ENCODE measurements at regions not wholly inside any gene's neighbourhood (a gene's known extent, or its start where the extent isn't known, plus 50 kb on each side); places are given as distances from the start of the nearest gene placed in this dataset.
"Not testable (repeated sequence)": the region's sequence is repeated elsewhere in the genome, so short reads cannot be mapped to it uniquely, and the experiment has no call there.

GRCh38 chr15:20105011-20105990 lies 436.3 kb downstream of the GOLGA6L6 start:
- FAIRE-seq; DNase-seq (ENCODE audit: low spot score): not testable (repeated sequence)

DNA sequence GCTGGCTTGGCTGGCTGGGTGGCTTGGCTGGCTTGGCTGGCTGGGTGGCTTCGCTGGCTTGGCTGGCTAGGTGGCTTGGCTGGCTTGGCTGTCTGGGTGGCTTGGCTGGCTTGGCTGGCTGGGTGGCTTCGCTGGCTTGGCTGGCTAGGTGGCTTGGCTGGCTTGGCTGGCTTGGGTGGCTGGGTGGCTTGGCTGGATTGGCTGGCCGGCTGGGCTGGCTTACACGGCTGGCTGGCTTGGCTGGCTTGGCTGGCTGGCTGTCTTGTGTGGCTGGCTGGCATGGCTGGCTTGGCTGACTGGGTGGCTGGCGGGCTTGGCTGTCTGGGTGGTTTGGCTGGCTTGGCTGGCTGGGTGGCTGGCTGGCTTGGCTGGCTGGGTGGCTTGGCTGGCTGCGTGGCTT lies 437.0 kb downstream of the GOLGA6L6 start:
- FAIRE-seq; DNase-seq (ENCODE audit: low spot score): not testable (repeated sequence)

GRCh38 chr15:20102862-20103261 lies 438.7 kb downstream of the GOLGA6L6 start:
- not testable (repeated sequence) for DNase-seq (ENCODE audit: low spot score); FAIRE-seq

DNA sequence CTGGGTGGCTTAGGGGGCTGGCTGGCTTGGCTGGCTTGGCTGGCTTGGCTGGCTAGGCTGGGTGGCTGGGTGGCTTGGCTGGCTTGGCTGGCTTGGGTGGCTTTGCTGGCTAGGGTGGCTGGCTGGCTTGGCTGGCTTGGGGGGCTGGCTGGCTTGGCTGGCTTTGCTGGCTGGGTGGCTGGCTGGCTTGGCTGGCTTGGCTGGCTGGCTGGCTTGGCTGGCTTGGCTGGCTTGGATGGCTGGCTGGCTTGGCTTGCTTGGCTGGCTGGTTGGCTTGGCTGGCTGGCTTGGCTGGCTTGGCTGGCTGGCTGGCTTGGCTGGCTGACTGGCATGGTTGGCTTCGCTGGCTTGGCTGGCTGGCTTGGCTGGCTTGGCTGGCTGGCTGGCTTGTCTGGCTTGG lies 439.4 kb downstream of the GOLGA6L6 start:
- not testable (repeated sequence) for DNase-seq (ENCODE audit: low spot score); FAIRE-seq

GRCh38 chr15:20101281-20101680 lies 440.3 kb downstream of the GOLGA6L6 start:
- DNase-seq (ENCODE audit: low spot score); FAIRE-seq: not testable (repeated sequence)

- DNase-seq (ENCODE audit: low spot score); FAIRE-seq: not testable (repeated sequence)
Observed at GRCh38 chr15:20100604-20101270, 440.9 kb downstream of the GOLGA6L6 start.

- DNase-seq (ENCODE audit: low spot score); FAIRE-seq: not testable (repeated sequence)
Observed at GRCh38 chr15:20095699-20096303, 445.8 kb downstream of the GOLGA6L6 start.

GRCh38 chr15:20089541-20089940 lies 452.1 kb downstream of the GOLGA6L6 start:
- not testable (repeated sequence) for FAIRE-seq; DNase-seq (ENCODE audit: low spot score)

DNA sequence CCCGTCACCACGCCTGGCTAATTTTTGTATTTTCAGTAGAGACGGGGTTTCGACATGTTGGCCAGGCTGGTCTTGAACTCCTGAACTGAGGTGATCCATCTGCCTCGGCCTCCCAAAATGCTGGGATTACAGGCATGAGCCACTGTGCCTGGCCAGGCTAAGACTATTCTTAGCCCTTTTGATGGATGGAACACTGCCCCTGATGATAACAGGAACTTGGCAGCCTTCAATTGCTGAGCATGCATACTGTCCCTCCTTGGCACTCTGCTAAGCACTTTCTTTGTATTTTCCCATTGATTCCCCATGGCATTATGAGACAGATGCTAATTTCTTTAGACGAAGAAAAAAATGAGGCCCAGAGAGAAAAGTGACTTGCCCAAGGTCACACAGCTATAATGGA lies 457.6 kb downstream of the GOLGA6L6 start:
- FAIRE-seq = not testable (repeated sequence)

DNA sequence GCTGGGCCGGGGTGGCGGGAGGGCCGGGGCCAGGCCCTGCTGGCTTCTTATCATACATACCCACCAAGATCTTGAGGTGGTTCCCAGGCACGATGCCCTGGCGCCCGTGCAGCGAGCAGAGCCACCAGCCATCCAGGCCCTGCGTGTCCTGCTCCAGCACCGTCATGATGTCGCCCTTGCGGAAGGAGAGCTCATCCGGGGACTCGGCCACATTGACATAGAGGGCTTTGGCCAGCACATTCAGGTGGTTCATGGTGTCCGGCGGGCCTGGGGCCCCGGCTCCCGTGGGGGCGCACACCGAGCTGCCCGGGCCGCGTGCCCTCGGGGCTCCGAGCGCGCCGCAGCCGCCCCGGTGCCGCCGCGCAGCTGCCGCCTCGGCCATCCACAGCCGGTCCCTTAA lies 467.5 kb downstream of the GOLGA6L6 start:
- DNase-seq (ENCODE audit: low spot score); FAIRE-seq: not testable (repeated sequence)

More for the DNA sequence above, 457.6 kb downstream of the GOLGA6L6 start:
- DNase-seq (ENCODE audit: low spot score) = not testable (repeated sequence)

- FAIRE-seq; DNase-seq (ENCODE audit: low spot score): not testable (repeated sequence)
Observed at GRCh38 chr15:20069043-20069442, 472.6 kb downstream of the GOLGA6L6 start.

DNA sequence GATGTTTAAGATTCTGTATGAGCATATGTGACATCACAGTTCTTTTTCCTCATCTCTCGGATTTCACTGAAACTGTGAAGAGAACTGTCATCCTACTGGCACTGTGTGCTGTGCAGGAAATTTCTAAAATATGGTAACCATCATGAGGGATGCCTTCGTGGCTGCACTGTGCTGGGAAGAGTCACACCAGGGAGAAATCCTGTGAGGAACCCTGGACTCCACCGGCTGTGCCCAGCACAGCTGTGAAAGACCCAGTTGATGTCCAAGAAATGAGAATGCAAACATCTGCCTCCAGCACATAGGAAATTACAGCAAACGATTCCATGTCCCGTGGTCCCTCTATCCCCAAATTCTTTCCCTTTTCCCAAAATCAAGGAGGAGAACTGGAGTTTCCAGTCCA lies 475.4 kb downstream of the GOLGA6L6 start:
- not testable (repeated sequence) for DNase-seq (ENCODE audit: low spot score); FAIRE-seq

- not testable (repeated sequence) for FAIRE-seq; DNase-seq (ENCODE audit: low spot score)
Observed at GRCh38 chr15:20065508-20065907, 476.1 kb downstream of the GOLGA6L6 start.

GRCh38 chr15:20063167-20063566 lies 478.4 kb downstream of the GOLGA6L6 start:
- FAIRE-seq; DNase-seq (ENCODE audit: low spot score): not testable (repeated sequence)

DNA sequence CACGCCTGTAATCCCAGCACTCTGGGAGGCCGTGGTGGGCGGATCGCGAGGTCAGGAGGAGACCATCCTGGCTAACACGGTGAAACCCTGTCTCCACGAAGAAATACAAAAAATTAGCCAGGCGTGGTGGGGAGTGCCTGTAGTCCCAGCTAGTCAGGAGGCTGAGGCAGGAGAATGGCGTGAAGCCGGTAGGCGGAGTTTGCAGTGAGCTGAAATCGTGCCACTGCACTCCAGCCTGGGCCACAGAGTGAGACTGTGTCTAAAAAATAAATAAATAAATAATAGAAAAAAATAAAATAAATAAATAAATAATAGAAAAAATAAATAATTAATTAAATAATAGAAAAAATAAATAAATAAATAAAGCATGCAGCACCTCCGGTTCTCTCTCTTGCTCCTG lies 480.8 kb downstream of the GOLGA6L6 start:
- not testable (repeated sequence) for FAIRE-seq; DNase-seq (ENCODE audit: low spot score)

GRCh38 chr15:20056871-20057270 lies 484.7 kb downstream of the GOLGA6L6 start:
- FAIRE-seq; DNase-seq (ENCODE audit: low spot score): not testable (repeated sequence)

DNA sequence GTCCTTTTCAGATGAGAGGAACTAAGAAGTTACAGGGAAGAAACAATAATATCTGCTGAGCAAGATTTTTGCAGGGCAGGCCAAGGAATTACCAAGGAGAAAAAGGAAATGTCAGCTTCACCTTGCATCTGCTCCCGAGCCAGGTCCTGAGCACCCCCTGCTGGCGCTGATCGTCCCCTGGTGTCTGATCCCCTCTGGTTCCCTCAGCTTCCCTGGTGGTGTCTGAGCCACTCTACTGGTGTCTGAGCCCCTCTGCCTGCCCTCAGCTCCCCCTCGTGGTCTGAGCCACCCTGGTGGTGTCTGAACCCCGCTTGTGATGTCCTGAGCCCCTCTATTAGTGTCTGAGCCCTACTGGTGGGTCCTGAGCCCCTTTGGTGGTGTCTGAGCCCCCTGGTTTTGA lies 485.7 kb downstream of the GOLGA6L6 start:
- FAIRE-seq; DNase-seq (ENCODE audit: low spot score): not testable (repeated sequence)

GRCh38 chr15:20048189-20048588 lies 493.4 kb downstream of the GOLGA6L6 start:
- not testable (repeated sequence) for FAIRE-seq; DNase-seq (ENCODE audit: low spot score)

- DNase-seq (ENCODE audit: low spot score); FAIRE-seq: not testable (repeated sequence)
Observed at GRCh38 chr15:20045165-20045564, 496.4 kb downstream of the GOLGA6L6 start.

DNA sequence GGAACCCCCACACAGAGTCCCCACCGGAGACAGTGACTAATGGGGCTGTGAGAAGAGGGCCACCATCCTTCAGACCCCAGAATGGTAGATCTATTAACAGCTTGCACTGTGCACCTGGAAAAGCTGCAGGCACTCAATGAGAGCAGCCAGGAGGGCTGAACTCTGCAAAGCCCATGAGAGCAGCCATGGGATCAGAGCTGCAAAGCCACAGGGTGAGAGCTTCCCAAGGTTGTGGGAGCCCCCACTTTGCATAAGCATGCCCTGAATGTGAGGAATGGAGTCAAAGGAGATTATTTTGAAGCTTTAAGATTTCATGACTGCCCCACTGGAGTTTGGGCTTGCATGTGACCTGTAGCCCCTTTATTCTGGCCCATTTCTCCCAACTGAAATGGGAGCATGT lies 500.9 kb downstream of the GOLGA6L6 start:
- not testable (repeated sequence) for FAIRE-seq; DNase-seq (ENCODE audit: low spot score)

- DNase-seq (ENCODE audit: low spot score); FAIRE-seq: not testable (repeated sequence)
Observed at GRCh38 chr15:20025040-20025439, 516.6 kb downstream of the GOLGA6L6 start.

Data from RCC 7860 (cell line).